HG03565 (cell line): ENCODE measurements at regions not wholly inside any gene's neighbourhood (a gene's known extent, or its start where the extent isn't known, plus 50 kb on each side); places are given as distances from the start of the nearest gene placed in this dataset.

Experiments used
- ATAC-seq: cut with Tn5 transposase; IDR thresholded peaks from one replicate; pipeline ENCODE4 v1.9.1; 2021; ENCODE audit warnings: mild to moderate bottlenecking, moderate library complexity; ENCODE audit not compliant: unreplicated experiment

- no peak for ATAC-seq
Observed at GRCh38 chrX:714131-714530, 83.5 kb downstream of the SHOX start.
